Umbilical cord (tissue), 1 donor: ENCODE measurements at regions not wholly inside any gene's neighbourhood (a gene's known extent, or its start where the extent isn't known, plus 50 kb on each side); places are given as distances from the start of the nearest gene placed in this dataset.

Experiments used
- DNase-seq: peaks from one replicate; pipeline ENCODE4 v3.0.0-alpha.2; 2015; ENCODE audit warnings: low spot score

DNA sequence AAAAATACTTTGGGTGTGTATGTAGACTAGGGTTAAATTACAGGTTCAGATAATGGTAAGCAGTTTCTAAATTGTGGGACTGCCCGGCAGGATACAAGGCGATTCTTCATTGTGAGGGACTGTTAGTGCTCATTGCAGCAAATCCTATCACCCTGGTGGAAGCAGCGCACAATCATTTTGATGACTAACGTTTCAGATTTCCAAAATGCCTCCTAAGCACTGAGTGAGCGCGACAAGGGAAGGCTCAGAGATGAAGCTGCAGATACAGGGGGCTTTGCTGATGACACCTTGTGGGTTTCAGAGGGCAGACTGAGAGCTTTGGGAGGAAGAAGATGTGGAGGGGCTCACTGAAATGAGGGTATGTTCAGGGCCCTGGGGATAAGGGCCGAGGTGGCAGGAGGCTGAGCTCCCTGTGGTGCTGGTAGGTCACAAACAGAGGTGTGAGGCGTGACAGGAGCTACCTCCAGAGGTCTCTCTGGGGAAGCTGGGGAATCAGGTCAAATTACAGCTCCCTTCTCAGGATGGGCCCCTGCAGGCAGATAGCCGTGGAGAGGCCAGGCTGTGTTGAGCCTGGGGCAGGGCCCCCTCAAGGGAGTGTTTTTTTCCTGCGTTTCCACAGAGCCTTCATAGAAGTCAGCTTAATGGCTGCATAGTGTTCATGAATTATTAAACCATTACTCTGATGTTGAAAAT is 84.5 kb upstream of the FYN start:
- DNase-seq, result peak; percentile 50

DNA sequence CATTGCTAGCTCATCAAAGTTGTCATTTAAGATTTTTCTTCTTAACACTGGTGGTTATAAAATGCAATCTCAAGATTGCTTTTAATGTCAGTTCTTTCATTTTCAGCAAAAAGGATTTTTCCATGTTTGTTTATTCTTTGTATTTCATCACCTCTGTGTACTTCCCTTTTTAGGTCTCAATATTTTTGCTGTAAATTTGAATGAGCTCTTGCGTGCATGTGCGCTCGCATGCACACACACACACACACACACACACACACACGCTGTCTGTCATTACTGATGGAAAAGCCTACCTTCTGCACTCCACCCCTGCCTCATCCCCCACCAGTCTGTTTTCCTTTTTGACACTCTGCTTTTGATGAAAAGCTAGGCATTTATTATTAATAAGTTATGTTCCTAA is 85.3 kb upstream of the FYN start:
- no peak for DNase-seq

DNA sequence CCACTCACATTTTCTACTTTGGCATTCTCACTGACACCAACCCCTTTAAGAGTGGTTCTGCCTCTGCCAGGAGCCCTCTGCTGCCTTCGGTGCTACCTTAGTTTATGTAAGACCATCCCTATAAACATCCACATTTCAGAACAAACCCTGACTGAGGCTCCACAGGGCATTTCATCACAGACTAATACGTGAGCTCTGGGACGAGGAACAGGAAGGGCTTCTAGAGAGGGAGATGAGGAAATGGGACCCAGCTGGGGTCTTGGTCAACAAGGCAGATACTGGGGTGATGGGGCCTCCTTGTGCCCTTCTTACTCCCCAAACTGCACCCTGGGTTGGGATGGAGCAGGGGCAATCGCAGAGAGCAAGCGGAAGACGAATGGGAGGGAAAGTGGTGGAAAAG is 86.5 kb upstream of the FYN start:
- DNase-seq, result no peak

DNA sequence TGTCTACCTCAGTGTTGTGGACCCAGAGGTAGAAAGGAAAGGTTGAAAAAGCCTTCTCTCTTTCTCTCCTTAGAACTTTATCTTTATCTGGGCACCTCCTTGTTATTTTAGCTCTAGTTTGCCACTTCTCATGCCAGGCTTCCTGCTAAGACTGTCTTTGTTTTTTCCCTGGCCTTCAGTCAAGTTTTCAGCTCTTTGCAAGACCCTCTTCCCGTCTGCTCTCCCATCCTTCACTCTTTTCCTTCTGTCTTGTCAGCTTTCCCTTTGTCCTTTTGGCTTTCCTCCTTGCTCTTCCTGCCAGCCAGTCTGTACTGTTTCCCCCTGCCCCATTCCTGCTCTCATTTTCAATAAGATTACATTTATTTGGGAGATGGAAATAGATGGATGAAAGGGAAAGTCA is 86.8 kb upstream of the CCN6 start:
- no peak for DNase-seq

DNA sequence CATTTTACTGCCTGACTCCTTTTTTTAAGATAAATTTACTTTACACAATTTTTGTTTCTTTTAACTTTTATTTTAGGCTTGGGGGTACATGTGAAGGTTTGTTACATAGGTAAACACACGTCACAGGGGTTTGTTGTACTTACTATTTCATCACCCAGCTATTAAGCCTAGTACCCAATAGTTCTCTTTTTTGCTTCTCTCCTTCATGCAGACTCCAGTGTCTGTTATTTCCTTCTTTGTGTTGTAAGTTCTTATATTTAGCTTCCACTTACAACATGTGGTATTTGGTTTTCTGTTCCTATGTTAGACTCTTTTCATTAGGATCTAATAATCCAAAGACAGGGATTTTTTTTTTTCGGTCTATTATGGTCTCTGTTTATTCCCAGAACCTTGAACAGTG is 83.5 kb upstream of the CCN6 start:
- DNase-seq, result no peak

DNA sequence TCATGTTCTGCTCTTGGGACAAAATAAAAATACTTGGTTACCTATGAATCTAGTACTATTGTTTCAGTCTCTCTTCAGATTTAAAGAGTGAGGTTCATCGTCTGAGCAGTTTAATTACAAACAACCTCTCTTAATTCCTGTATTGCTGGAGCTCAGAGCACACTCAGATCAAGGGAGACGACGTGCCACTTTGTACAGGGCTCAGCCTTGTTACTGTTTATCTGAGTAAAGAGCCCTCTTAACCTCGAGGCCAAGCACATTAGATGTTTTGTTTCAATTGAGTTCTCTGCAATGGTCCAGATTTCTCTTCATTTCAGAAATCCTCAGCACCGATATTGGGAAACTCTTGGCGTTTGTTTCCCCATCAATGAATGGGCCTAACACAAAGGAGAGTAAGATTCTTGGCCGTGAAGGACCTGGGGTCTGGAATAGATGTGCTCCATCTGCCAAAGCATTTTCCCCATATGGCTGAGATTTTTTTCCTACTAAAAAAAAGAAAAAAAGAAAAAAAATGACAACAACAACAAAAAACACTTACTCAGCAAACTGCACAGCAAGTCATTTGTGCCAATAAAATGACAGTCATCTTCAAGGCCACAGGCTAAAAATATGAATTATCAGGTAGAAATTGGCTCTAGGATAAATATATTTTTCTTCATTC is 82.6 kb upstream of the CCN6 start:
- no peak for DNase-seq

DNA sequence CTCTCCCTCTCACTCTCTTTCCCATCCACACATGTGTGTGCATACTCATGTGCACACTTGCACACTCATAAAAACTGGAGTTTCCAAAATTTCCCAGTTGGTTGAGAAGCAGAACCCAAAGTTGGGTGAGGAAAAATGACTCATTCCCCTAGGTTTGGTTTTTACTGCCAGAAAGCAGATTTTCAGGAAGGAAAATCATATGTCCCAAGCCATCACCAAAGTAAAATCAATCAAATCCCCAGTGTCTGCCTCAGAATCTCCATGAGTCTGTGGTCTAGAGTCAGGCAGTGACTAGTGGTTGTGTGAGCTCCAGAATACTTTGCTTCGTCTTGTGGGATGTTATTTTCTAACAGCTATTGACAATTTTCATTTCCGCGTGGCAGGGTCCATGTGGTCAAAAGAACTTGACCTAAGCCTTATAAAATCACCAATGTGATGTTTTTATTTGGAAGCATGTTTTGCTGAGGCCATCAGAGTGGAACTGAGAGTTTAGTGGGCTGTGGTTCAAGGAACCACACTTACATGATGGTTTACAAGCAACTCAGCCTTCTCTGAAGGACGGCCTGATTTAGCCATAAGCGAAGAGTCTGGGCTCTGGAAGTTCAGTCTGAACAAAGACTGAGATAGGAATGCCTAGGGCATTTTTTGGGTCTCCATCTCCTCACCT is 81.9 kb upstream of the CCN6 start:
- DNase-seq, result no peak

DNA sequence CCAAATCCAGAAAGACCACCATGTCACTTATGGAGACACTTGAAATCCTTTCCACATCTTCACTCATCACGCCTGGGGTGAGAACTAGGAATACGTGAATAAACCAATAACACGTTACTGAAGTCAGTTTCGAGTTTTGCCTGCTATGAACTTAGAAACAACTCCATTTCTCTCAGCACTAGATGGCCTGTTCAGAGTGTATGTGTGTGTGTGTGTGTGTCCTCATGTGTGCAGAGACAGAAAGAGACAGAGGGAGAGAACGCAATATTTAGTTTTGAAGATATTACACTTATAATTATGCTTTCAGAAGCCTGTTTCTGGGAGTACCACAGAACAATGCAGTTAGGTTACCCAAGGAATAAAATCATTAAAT is 81.2 kb upstream of the CCN6 start:
- no peak for DNase-seq

DNA sequence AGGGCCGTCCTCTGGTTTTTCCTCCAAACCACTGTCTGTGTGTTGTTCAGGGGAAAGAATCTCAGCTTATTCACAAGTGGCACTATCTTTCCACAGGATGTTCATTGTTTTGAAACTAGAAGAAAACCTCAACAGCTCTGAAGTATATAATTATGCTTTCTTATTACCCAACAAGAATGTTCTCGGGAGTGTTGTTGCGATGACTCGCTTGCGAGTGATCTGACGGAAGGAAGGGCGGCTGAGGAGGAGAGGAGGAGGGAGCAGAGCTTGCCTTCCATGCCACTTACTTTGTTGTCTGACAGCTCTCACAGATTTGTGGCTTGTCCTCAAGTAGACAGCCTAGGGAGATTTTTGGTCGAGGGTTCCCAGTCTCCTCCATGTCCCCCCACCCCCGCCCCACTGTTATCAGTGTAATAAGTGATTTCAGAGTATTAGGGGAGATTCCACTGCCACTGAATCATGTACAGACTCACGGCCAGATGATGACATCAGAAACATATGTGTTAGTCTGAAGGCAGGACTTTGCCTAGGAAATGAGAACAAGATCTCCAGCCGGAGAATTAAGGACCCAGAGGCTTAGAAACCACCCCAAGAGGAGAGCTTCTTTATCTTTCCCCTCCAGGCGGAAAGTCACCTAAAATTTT is 80.7 kb upstream of the CCN6 start:
- peak; percentile 96 for DNase-seq

DNA sequence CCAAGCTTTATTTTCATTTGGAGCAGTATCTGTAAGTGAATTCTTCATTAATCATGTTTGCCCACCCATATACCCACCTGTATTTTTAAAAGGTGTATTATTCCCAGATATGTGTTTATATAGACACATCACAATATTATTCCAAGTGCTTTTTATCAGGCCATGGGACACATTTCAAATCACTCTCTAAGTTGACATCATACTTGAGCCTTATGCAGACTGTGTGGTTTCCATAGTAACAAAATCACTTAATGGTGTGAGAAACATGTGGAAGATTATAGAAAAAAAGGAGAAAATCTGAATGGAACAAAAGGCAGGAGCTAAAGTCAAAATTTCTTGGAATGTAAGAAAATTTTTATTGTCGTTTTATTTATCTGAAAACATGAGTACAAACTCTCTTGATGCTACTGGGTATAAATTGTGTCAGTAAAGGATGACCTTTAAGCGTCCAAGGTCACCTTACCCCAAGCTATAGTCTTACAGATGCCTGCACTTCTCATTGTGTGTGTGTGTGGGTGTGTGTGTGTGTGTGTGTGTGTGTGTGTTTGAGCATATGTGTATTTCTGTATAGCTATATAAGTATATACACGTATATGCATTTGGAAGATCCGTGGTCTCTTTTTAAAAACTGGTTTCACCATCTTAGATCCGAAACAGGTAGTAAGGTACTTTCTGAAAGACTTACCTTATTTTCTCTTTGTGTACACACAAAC is 79.8 kb upstream of the CCN6 start:
- DNase-seq, result peak; percentile 54

DNA sequence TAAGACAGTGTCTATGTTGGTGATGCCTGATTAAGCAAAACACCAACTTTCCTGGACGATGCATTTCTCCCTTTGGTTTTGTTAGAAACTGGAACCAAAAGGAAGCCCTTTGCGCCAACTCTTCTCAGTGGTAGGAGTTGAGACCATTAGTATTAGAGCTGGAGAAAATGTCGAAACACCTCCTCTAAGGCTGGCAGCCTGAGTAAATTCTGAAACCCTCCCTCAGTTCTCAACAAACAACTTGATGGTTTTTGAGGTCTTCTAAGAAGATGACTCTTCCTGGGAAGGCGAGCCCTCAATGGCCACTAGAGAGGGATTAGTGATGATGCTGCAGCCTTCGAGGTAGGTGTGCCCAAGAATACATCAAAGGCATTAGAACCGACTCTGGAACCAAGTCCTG is 78.4 kb upstream of the CCN6 start:
- DNase-seq, result no peak

DNA sequence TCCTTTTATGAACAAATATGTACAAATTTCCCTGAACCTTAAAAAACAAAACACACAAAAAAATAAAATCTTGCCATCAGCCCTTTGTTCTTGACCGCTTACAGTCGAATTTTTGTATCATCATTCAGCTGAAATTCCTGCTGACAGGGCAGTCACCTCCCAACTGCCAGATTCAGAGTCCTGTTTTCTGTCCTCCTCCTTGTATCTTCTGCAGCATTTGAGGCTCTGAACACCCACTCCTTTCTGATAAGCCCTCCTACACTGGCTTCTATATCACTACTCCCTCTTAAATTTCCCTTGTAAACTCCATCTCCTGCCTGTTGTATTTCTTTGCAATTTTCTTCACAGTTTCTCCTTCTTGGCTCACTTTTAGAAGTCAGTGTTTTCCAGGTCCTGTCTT is 77.8 kb upstream of the CCN6 start:
- DNase-seq, result peak; percentile 79

DNA sequence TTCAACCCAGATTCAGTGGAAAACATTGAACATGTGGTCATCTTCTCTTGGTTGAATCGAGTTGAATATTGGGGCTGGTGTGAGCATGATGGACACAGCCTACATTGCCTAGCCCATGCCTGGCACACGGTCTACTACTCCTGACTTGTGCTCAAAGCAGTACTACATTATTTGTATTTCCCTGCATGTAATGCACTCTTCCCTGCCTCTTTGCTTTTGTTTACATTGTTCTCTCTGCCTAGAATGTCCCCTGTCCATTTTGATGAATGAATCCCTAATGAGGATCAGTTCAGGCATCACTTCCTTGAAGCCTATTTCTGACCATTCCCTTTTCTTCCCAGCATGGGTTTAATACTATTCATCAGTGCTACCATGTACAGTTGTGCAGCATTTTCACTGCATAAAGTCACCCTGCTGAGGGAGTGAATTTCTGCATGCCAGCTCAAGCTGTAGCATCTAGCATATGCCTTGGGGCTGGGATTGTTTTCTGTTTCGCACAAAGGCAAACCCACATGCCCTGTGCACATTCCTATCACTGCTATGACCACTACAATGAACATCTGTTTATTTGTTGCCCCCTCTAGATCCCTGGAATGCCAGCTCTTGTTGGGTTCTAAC is 75.3 kb upstream of the CCN6 start:
- DNase-seq, result no peak

DNA sequence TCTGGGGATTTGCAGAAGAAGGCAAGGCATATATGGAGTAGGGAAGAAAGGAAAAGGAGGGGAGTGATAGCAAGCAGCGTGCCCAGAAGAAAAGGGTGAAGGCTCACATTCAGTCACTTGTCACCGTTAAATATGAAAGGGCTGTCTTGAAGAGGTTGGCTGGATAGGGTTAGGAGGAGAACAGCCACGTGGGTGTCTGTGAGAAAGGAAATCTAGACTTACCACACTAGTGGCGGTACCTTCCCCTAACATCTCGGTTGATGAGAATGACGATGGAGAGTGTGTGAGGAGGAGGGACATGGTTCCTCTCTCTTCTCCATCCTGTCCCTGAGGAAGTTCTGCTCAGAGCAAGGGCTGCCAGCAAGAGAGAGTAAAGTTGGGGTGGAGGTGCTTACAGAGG is 74.3 kb upstream of the CCN6 start:
- no peak for DNase-seq

DNA sequence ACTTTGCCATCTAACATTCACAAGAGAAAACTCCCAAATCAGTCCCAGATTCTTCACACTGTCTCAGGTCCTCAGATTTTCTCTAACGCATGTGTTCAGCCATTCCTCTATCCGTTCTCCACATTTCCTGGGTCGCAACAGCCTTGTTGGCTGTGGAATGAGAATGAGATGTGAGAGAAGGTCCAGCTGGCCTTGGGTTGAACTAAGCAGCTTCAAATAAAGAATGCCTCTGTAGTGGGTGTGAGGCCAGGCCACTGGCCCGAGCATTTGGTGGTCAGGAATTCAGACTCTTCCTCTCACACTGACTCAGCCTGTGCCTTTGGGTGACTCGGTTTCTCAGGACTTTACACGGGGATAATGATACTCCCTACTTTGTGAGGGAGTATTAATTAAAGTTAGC is 73.8 kb upstream of the CCN6 start:
- DNase-seq, result no peak

DNA sequence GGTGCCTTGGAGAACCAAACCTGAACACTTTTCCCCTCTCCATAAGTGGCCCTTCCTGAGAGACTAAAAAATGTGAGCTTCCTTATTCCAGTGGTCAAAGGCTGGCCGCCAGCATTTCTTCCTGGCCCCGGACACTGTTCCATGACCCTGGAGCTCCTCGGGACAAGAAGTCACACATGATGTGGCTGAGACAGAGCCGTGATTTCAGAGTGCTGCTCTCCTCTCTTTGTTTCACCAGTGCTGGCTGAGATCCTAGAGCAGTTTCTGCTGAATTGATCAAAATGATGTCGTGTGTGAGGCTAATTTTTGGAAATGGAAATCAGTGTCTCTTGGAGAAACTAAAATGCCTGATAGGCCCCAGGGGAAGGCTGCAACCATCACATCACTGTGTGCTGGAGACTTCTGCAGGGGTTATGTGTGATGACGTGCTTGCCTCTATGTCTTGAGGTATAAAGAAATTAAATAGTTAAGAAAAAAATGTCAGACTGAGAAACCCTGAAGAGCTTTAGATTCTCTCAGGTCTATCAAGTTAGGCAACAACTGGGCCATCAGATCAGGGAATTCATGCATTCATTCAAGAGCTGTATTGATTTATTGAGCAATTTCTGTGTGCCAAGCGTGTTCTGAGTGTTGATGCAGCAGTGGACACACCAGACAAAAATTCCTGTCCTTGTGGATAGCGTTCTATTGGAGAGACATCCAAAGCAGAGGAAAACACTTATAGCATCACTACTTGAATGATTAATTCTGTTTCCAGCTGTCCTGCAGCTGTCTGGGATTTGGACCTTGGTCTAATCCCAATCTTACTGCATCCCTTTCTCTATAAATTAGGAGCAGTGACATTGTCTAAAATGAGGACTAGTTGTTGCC is 72.7 kb upstream of the CCN6 start:
- no peak for DNase-seq

DNA sequence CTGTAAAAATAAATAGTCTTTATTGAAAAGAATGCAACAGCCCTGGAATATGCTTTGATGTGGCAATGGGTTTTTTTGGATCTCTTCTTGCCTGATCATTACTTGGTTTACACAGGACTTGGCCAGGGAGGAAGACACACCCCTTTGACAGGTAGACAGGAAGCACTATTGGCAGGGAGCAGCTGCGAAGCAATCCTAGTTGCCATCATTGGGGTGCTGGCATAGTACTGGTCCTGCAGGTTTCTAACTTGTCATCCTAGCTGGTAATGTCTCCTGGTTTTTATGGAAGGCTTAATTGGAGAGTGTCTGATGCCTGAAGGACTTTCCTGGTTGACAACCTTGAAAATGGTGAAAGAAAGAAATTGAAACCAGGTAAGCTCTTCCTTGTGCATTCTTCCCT is 71.2 kb upstream of the CCN6 start:
- no peak for DNase-seq

DNA sequence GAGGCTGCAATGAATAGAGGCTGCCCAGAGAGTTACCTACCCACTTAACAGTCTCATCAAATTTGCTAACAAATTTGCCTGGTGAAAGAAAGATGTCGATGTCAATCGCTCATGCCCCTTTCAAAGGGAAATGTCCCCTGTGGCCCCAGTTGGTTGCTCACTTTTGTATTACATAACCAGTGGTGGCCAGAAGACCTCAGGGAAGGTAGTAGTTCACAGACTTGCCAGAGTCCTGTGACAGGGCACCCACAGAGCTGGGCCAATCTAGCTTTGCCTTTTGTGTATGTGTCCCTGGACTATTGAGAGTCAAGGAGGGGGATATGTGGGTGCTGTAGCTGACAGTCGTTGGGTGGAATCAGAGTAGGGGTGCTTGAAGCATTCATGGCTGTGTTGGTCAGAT is 70.7 kb upstream of the CCN6 start:
- no peak for DNase-seq

DNA sequence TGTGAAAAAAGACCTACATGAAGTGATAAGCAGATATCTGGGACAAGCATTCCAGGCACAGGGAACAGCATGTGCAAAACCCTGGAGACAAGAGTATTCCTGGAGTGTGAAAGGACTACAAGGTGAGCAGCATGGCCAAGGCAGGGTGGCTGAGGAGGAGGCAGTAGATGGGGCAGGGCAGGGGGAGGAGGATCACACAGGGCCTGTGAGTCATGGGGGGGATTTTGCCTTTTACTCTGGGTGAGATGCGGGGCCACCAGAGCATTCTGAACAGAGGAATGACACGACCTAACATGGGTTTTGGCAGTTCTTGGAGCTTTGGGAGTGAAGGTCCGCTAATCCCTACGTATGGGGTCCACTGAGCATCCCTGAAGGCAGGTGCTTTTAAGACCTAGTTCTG is 69.8 kb upstream of the CCN6 start:
- DNase-seq, result no peak

DNA sequence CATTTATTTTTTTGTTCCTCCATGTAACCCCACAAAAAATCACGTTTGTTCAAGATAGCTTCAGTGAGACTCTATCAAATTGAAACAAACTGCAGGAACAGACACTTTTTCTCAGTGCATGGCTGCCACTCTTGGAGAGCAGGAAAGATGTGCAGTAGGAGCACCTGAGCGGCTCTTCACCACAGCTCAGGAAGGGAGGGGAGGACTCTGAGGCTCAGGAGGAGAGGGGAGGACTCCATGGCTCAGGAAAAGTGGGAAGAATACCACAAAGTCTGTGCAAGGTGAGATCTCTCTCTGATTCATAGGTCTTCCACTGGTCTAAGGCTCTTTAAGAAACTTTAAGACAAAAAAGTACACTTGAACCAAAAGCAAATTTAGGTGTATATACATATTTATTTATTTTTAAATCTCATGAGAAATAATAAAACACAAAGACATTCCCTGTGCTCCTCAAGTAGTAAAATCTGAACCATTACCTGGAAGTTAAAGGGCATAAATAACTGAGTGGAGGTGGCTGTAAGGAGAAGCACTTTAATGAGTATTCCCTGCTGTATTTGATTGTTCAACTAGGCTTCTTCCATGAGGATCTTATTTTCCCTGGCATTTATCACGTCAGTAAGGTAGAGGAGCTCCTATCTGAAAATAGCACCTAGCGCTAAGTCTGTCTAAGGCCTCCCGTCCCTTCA is 69.2 kb upstream of the CCN6 start:
- no peak for DNase-seq
